HepG2 (cell line): ENCODE measurements at regions not wholly inside any gene's neighbourhood (a gene's known extent, or its start where the extent isn't known, plus 50 kb on each side); places are given as distances from the start of the nearest gene placed in this dataset.
"Not testable (repeated sequence)": the region's sequence is repeated elsewhere in the genome, so short reads cannot be mapped to it uniquely, and the experiment has no call there.

Experiments
- ARHGAP35 ChIP-seq: sonication (generic); formaldehyde crosslinking; IDR thresholded peaks from 2 replicates; pipeline ENCODE4 v1.9.0; 2022; ENCODE audit warnings: mild to moderate bottlenecking, inconsistent platforms, moderate library complexity, missing genetic modification reagents, borderline replicate concordance
- ARID2 ChIP-seq: sonication (generic); formaldehyde crosslinking; IDR thresholded peaks from 2 replicates; pipeline ENCODE4 v1.8.1; 2022; ENCODE audit warnings: mild to moderate bottlenecking, missing genetic modification reagents, borderline replicate concordance
- GLI4 ChIP-seq: sonication (generic); formaldehyde crosslinking; IDR thresholded peaks from 2 replicates; pipeline ENCODE4 v1.5.1; 2020; ENCODE audit warnings: missing genetic modification reagents, mild to moderate bottlenecking, moderate library complexity, borderline replicate concordance
- HNRNPLL ChIP-seq: fragments of 200-400 bp; formaldehyde crosslinking; IDR thresholded peaks from 2 replicates; pipeline ENCODE4 v1.6.1; 2017; ENCODE audit warnings: mild to moderate bottlenecking, low read depth, low read length; ENCODE audit not compliant: poor library complexity, severe bottlenecking
- LCORL ChIP-seq, 2 experiments: fragments of 450-650 bp in 1 of 2; sonication (generic) in 1 of 2; formaldehyde crosslinking in 1 of 2; IDR thresholded peaks; 2 replicates each; pipeline versions ENCODE4 v1.5.0 to v1.6.1; 2017 to 2020; ENCODE audit warnings: antibody characterized with exemption in 1 of 2, missing genetic modification reagents in 1 of 2
- MXD4 ChIP-seq: IDR thresholded peaks from 2 replicates; pipeline ENCODE4 v1.6.1; 2016; ENCODE audit warnings: mild to moderate bottlenecking, missing biosample characterization, missing genetic modification reagents
- PHF5A ChIP-seq: IDR thresholded peaks from one replicate; pipeline ENCODE4 v1.6.1; 2018; ENCODE audit warnings: low read depth, missing genetic modification reagents; ENCODE audit not compliant: unreplicated experiment
- SP2 ChIP-seq: sonication (generic); formaldehyde crosslinking; IDR thresholded peaks from 2 replicates; pipeline ENCODE4 v1.5.1; 2020; ENCODE audit warnings: mild to moderate bottlenecking, missing genetic modification reagents
- SP4 ChIP-seq: sonication (generic); formaldehyde crosslinking; IDR thresholded peaks from 2 replicates; pipeline ENCODE4 v1.8.1; 2023; ENCODE audit warnings: mild to moderate bottlenecking, missing genetic modification reagents
- STAG1 ChIP-seq: sonication (generic); formaldehyde crosslinking; IDR thresholded peaks from 2 replicates; pipeline ENCODE4 v1.4.0; 2020; ENCODE audit warnings: missing genetic modification reagents
- ZNF333 ChIP-seq: sonication (generic); formaldehyde crosslinking; IDR thresholded peaks from 2 replicates; pipeline ENCODE4 v1.4.0; 2020; ENCODE audit warnings: mild to moderate bottlenecking, missing genetic modification reagents, borderline replicate concordance
- ZNF558 ChIP-seq: sonication (generic); formaldehyde crosslinking; IDR thresholded peaks from 2 replicates; pipeline ENCODE4 v1.9.0; 2022; ENCODE audit warnings: mild to moderate bottlenecking, missing genetic modification reagents, borderline replicate concordance
- ZNF724P ChIP-seq: sonication (generic); formaldehyde crosslinking; IDR thresholded peaks from 2 replicates; pipeline ENCODE4 v1.8.0; 2022; ENCODE audit warnings: missing genetic modification reagents, borderline replicate concordance
- ZNF891 ChIP-seq: sonication (generic); formaldehyde crosslinking; IDR thresholded peaks from 2 replicates; pipeline ENCODE4 v1.5.0; 2020; ENCODE audit warnings: mild to moderate bottlenecking, missing genetic modification reagents
- TF ChIP-seq, protein P1 (sequence below): IDR thresholded peaks from 2 replicates; pipeline ENCODE4 v1.6.1; 2016; ENCODE audit warnings: missing compliant biosample characterization, missing genetic modification reagents, borderline replicate concordance
- TF ChIP-seq, protein P2 (sequence below): sonication (generic); formaldehyde crosslinking; IDR thresholded peaks from 2 replicates; pipeline ENCODE4 v1.5.1; 2020; ENCODE audit warnings: mild to moderate bottlenecking, missing genetic modification reagents, borderline replicate concordance
- TF ChIP-seq, protein P3 (sequence below): sonication (generic); formaldehyde crosslinking; IDR thresholded peaks from 2 replicates; pipeline ENCODE4 v1.5.1; 2020; ENCODE audit warnings: mild to moderate bottlenecking, moderate library complexity, missing genetic modification reagents
- TF ChIP-seq, protein P4 (sequence below), 2 experiments: IDR thresholded peaks; 2 replicates each; pipeline ENCODE4 v1.6.1; 2011 to 2012; ENCODE audit warnings: low read length in 2 of 2, borderline replicate concordance in 1 of 2, low read depth in 1 of 2, mild to moderate bottlenecking in 1 of 2, moderate library complexity in 1 of 2
- TF ChIP-seq, protein P5 (sequence below): IDR thresholded peaks from 2 replicates; pipeline ENCODE4 v1.6.1; 2016; ENCODE audit warnings: low read depth, borderline replicate concordance

DNA sequence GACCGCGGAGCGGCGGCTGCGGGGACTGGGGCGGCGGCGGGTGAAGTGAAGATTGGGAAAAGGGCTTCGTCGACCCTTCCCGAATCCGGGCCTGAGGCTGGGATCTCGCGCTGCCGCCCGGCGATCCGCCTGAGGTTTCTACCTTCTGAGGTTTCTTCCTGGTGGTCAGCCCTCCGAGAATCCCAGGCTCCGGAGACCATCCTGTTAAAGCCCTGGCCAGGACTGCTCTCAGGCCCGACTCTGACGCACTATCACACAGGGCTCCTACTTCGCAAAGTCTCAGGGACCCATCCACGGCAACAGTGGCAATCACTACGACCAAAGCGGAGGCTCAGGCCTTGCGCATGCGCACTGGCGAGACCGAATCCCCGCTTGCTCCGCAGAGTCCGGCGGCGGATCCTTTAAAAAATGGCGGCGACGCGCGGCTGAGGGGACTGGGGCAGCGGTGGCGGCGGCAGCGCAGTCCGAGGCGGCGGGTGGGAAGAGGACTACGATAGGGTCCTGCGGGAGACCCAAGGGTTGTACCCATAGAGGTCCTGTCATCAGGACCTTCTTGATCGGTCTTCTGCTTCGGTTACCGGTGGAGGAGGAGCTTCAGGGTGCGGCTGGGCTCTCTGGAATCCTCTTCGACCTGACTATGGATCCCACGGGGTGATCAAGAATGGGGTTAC lies 157.2 kb upstream of the ZNF337 start (continued):
- TF ChIP-seq ARHGAP35 (CRISPR knock-in tag) (peak; percentile 49; the same call in 1 of the 2 replicates), ZNF333 (peak; percentile 57; the same call in 1 of the 2 replicates), ARID2 (CRISPR knock-in tag) (peak; percentile 97), HNRNPLL (peak; percentile 99), PHF5A (CRISPR knock-in tag) (peak; percentile 19), ZNF724P (CRISPR knock-in tag) (0 out of 2 replicates have a peak, but pooled peaks have one; percentile 33), LCORL (CRISPR knock-in tag; IDR thresholded peaks at IDR 0.05) (peak; percentile 54; the same call in 1 of the 2 replicates), STAG1 (CRISPR knock-in tag) (peak; percentile 30; the same call in 1 of the 2 replicates), ZNF891 (CRISPR knock-in tag) (peak; percentile 34; the same call in 1 of the 2 replicates), GLI4 (CRISPR knock-in tag) (peak; percentile 93), ZNF558 (CRISPR knock-in tag) (peak; percentile 60; the same call in 1 of the 2 replicates), SP4 (CRISPR knock-in tag) (0 out of 2 replicates have a peak, but pooled peaks have one; percentile 12), MXD4 (CRISPR knock-in tag) (peak; percentile 49; the same call in 1 of the 2 replicates), SP2 (0 out of 2 replicates have a peak, but pooled peaks have one; percentile 26)
- TF ChIP-seq, protein P1, sequence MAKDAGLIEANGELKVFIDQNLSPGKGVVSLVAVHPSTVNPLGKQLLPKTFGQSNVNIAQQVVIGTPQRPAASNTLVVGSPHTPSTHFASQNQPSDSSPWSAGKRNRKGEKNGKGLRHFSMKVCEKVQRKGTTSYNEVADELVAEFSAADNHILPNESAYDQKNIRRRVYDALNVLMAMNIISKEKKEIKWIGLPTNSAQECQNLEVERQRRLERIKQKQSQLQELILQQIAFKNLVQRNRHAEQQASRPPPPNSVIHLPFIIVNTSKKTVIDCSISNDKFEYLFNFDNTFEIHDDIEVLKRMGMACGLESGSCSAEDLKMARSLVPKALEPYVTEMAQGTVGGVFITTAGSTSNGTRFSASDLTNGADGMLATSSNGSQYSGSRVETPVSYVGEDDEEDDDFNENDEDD (CRISPR knock-in tag), result peak; percentile 86
- not testable (repeated sequence) for TF ChIP-seq LCORL (IDR thresholded peaks at IDR 0.05)
- TF ChIP-seq, protein P2, sequence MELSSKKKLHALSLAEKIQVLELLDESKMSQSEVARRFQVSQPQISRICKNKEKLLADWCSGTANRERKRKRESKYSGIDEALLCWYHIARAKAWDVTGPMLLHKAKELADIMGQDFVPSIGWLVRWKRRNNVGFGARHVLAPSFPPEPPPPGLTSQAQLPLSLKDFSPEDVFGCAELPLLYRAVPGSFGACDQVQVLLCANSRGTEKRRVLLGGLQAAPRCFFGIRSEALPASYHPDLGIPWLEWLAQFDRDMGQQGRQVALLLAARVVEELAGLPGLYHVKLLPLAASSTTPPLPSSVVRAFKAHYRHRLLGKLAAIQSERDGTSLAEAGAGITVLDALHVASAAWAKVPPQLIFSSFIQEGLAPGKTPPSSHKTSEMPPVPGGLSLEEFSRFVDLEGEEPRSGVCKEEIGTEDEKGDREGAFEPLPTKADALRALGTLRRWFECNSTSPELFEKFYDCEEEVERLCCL, result 0 out of 2 replicates have a peak, but pooled peaks have one; percentile 73
- TF ChIP-seq, protein P3, sequence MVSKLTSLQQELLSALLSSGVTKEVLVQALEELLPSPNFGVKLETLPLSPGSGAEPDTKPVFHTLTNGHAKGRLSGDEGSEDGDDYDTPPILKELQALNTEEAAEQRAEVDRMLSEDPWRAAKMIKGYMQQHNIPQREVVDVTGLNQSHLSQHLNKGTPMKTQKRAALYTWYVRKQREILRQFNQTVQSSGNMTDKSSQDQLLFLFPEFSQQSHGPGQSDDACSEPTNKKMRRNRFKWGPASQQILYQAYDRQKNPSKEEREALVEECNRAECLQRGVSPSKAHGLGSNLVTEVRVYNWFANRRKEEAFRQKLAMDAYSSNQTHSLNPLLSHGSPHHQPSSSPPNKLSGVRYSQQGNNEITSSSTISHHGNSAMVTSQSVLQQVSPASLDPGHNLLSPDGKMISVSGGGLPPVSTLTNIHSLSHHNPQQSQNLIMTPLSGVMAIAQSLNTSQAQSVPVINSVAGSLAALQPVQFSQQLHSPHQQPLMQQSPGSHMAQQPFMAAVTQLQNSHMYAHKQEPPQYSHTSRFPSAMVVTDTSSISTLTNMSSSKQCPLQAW (CRISPR knock-in tag), result peak; percentile 79
- TF ChIP-seq, protein P4, sequence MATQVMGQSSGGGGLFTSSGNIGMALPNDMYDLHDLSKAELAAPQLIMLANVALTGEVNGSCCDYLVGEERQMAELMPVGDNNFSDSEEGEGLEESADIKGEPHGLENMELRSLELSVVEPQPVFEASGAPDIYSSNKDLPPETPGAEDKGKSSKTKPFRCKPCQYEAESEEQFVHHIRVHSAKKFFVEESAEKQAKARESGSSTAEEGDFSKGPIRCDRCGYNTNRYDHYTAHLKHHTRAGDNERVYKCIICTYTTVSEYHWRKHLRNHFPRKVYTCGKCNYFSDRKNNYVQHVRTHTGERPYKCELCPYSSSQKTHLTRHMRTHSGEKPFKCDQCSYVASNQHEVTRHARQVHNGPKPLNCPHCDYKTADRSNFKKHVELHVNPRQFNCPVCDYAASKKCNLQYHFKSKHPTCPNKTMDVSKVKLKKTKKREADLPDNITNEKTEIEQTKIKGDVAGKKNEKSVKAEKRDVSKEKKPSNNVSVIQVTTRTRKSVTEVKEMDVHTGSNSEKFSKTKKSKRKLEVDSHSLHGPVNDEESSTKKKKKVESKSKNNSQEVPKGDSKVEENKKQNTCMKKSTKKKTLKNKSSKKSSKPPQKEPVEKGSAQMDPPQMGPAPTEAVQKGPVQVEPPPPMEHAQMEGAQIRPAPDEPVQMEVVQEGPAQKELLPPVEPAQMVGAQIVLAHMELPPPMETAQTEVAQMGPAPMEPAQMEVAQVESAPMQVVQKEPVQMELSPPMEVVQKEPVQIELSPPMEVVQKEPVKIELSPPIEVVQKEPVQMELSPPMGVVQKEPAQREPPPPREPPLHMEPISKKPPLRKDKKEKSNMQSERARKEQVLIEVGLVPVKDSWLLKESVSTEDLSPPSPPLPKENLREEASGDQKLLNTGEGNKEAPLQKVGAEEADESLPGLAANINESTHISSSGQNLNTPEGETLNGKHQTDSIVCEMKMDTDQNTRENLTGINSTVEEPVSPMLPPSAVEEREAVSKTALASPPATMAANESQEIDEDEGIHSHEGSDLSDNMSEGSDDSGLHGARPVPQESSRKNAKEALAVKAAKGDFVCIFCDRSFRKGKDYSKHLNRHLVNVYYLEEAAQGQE (IDR thresholded peaks at IDR 0.05; ENCODE audit: borderline replicate concordance in 1 of 2, low read depth in 1 of 2, low read length in 2 of 2), result 0 out of 4 replicates have a peak, but pooled peaks of 1 of the 2 experiments have one; percentile 7
- TF ChIP-seq, protein P5, sequence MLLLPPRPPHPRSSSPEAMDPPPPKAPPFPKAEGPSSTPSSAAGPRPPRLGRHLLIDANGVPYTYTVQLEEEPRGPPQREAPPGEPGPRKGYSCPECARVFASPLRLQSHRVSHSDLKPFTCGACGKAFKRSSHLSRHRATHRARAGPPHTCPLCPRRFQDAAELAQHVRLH (CRISPR knock-in tag), result peak; percentile 25; the same call in 1 of the 2 replicates
